ENCODE measurements at regions not wholly inside any gene's neighbourhood (a gene's known extent, or its start where the extent isn't known, plus 50 kb on each side); places are given as distances from the start of the nearest gene placed in this dataset.

DNA sequence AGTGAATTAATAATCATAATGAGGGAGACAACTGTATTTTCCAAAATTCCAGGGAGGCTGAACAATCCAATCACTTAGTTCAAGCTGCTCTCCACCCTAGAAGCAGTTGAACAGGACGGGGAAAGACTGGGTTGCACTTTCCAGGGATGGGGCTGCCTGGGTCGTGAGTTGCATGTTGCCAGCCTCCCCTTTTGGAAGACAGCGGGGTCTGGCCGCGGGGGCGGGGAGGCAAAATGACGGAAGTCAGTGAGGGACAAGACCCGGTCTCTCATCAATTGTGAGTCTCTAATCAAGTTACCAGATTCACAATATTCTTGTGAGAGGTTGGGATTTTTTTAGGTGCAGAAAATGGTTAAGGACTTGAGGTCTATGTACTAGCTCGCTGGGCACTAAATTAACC lies 484.1 kb downstream of the ZSWIM6 start:
- H3K36me3 ChIP-seq (replicated peaks in 1 of 2; ENCODE audit: control insufficient read depth in 1 of 2, insufficient read depth in 2 of 2, low read length in 1 of 2) = no peaks in the 10 kb centered on the region
- CTCF ChIA-PET = no interaction called here
- H3K27me3 ChIP-seq (ENCODE audit: insufficient read depth) = no peaks in the 10 kb centered on the region; the same call in 1 of the 2 replicates
- H4K20me1 ChIP-seq (ENCODE audit: insufficient read depth) = no peaks in the 10 kb centered on the region
- no peak for DNase-seq
- no peaks in the 10 kb centered on the region for H3K9me2 ChIP-seq
- no peak overlapping the region for H3K27ac ChIP-seq (ENCODE audit: low read depth in 2 of 2, low read length in 1 of 2)
- TF ChIP-seq CTCF (IDR thresholded peaks at IDR 0.05) = no peak
- no peak for TF ChIP-seq POLR2AphosphoS5 (IDR thresholded peaks at IDR 0.05; ENCODE audit: low read depth, low read length)
- no peak for TF ChIP-seq NRF1 (IDR thresholded peaks at IDR 0.05; ENCODE audit: low read depth, low read length)
- no peak for TF ChIP-seq TCF12 (IDR thresholded peaks at IDR 0.05)
- 77% methylated on average over 9 of the region's 9 CpGs for WGBS (ENCODE audit: low lambda C conversion rate)
- H3K9me3 ChIP-seq = no peaks in the 10 kb centered on the region
- H3K4me1 ChIP-seq (ENCODE audit: control insufficient read depth in 1 of 2, insufficient read depth in 2 of 2, low read depth in 1 of 2, low read length in 1 of 2) = no peaks in the 10 kb centered on the region; a peak in 1 of 4 replicates
- no peak overlapping the region for H2AFZ ChIP-seq (ENCODE audit: low read depth)
- H3K4me2 ChIP-seq = no peak overlapping the region
- POLR2A ChIA-PET = no interaction called here
- no peak overlapping the region for H3K4me3 ChIP-seq (ENCODE audit: low read depth in 2 of 2, low read length in 1 of 2)
- H3K79me2 ChIP-seq (ENCODE audit: insufficient read depth) = no peaks in the 10 kb centered on the region
- no peak overlapping the region for H3K9ac ChIP-seq
- H3F3A ChIP-seq (replicated peaks; ENCODE audit: insufficient read depth) = no peaks in the 10 kb centered on the region

- ChIA-PET CTCF (interaction anchor here (0.7 to 2.5 kb wide), 7 partner anchors 10 to 486 kb away, joined by 3 to 14 read pairs (median 5); no protein-coding TSS in a partner anchor), POLR2A (no interaction called here)
- no peaks in the 10 kb centered on the region for H3K36me3 ChIP-seq (replicated peaks in 1 of 2; ENCODE audit: control insufficient read depth in 1 of 2, insufficient read depth in 2 of 2, low read length in 1 of 2)
- H3K4me2 ChIP-seq = no peak overlapping the region
- H3F3A ChIP-seq (replicated peaks; ENCODE audit: insufficient read depth) = no peaks in the 10 kb centered on the region
- H3K27ac ChIP-seq (ENCODE audit: low read depth in 2 of 2, low read length in 1 of 2) = no peak overlapping the region
- H3K79me2 ChIP-seq (ENCODE audit: insufficient read depth) = no peaks in the 10 kb centered on the region
- no peaks in the 10 kb centered on the region for H3K9me2 ChIP-seq
- H3K27me3 ChIP-seq (ENCODE audit: insufficient read depth) = no peaks in the 10 kb centered on the region; the same call in 1 of the 2 replicates
- H3K9me3 ChIP-seq = no peaks in the 10 kb centered on the region
- no peak overlapping the region for H3K4me3 ChIP-seq (ENCODE audit: low read depth in 2 of 2, low read length in 1 of 2)
- 55% methylated on average over 11 of the region's 11 CpGs for WGBS (ENCODE audit: low lambda C conversion rate)
- no peak overlapping the region for H3K9ac ChIP-seq
- H2AFZ ChIP-seq (ENCODE audit: low read depth) = no peak overlapping the region
- no peak for TF ChIP-seq CHD2 (IDR thresholded peaks at IDR 0.05; ENCODE audit: low read length, partially characterized antibody)
- TF ChIP-seq GATA2 (CRISPR knock-in tag; IDR thresholded peaks at IDR 0.05) = no peak
- TF ChIP-seq, protein P1, sequence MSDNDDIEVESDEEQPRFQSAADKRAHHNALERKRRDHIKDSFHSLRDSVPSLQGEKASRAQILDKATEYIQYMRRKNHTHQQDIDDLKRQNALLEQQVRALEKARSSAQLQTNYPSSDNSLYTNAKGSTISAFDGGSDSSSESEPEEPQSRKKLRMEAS (IDR thresholded peaks at IDR 0.05; ENCODE audit: low read depth) = no peak
- TF ChIP-seq RCOR1 (IDR thresholded peaks at IDR 0.05; ENCODE audit: low read length) = no peak
- TF ChIP-seq, protein P2, sequence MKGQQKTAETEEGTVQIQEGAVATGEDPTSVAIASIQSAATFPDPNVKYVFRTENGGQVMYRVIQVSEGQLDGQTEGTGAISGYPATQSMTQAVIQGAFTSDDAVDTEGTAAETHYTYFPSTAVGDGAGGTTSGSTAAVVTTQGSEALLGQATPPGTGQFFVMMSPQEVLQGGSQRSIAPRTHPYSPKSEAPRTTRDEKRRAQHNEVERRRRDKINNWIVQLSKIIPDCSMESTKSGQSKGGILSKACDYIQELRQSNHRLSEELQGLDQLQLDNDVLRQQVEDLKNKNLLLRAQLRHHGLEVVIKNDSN (IDR thresholded peaks at IDR 0.05; ENCODE audit: borderline replicate concordance, low read depth) = no peak
- TF ChIP-seq TAF1 (IDR thresholded peaks at IDR 0.05; ENCODE audit: borderline replicate concordance, low read depth, low read length) = no peak
- TF ChIP-seq, protein P3, sequence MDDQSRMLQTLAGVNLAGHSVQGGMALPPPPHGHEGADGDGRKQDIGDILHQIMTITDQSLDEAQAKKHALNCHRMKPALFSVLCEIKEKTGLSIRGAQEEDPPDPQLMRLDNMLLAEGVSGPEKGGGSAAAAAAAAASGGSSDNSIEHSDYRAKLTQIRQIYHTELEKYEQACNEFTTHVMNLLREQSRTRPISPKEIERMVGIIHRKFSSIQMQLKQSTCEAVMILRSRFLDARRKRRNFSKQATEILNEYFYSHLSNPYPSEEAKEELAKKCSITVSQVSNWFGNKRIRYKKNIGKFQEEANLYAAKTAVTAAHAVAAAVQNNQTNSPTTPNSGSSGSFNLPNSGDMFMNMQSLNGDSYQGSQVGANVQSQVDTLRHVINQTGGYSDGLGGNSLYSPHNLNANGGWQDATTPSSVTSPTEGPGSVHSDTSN (IDR thresholded peaks at IDR 0.05) = no peak
- no peak for TF ChIP-seq EZH2phosphoT487 (IDR thresholded peaks at IDR 0.05; ENCODE audit: borderline replicate concordance, low read depth)
- no peak for TF ChIP-seq SIN3A (IDR thresholded peaks at IDR 0.05; ENCODE audit: borderline replicate concordance, low read depth, low read length)
- TF ChIP-seq REST (IDR thresholded peaks at IDR 0.05; ENCODE audit: low read depth, low read length) = no peak
- no peak for TF ChIP-seq MEF2A (IDR thresholded peaks at IDR 0.05; ENCODE audit: borderline replicate concordance, low read depth)
- TF ChIP-seq MXI1 (IDR thresholded peaks at IDR 0.05; ENCODE audit: low read depth, low read length) = no peak
- no peaks in the 10 kb centered on the region for H4K20me1 ChIP-seq (ENCODE audit: insufficient read depth)
- no peaks in the 10 kb centered on the region; a peak in 1 of 4 replicates for H3K4me1 ChIP-seq (ENCODE audit: control insufficient read depth in 1 of 2, insufficient read depth in 2 of 2, low read depth in 1 of 2, low read length in 1 of 2)
- DNase-seq = no peak
Measured at GRCh38 chr5:61816585-61817450, 484.8 kb downstream of the ZSWIM6 start.
